GM19043 (cell line): ENCODE measurements at regions not wholly inside any gene's neighbourhood (a gene's known extent, or its start where the extent isn't known, plus 50 kb on each side); places are given as distances from the start of the nearest gene placed in this dataset.

Source experiments
- ATAC-seq: cut with Tn5 transposase; IDR thresholded peaks from one replicate; pipeline ENCODE4 v1.9.1; 2021; ENCODE audit warnings: low read depth; ENCODE audit not compliant: unreplicated experiment

- ATAC-seq, result no peak
These were observed 88.2 kb upstream of the CXCL12 start for GRCh38 chr10:44473146-44473545.

- no peak for ATAC-seq
These were observed 91.6 kb upstream of the CXCL12 start for GRCh38 chr10:44476409-44477045.

- ATAC-seq, result no peak
These were observed 92.1 kb upstream of the CXCL12 start for GRCh38 chr10:44477046-44477425.

GRCh38 chr10:44478040-44478439 lies 93.1 kb upstream of the CXCL12 start:
- ATAC-seq, result no peak

- no peak for ATAC-seq
These were observed 94.2 kb upstream of the CXCL12 start for GRCh38 chr10:44478876-44479705.

GRCh38 chr10:44492678-44493077 lies 107.8 kb upstream of the CXCL12 start:
- no peak for ATAC-seq

GRCh38 chr10:44498222-44498621 lies 113.3 kb upstream of the CXCL12 start:
- ATAC-seq, result no peak

GRCh38 chr10:44500451-44500850 lies 115.6 kb upstream of the CXCL12 start:
- no peak for ATAC-seq

- no peak for ATAC-seq
These were observed 121.5 kb upstream of the CXCL12 start for GRCh38 chr10:44506386-44506785.

GRCh38 chr10:44510379-44511115 lies 125.7 kb upstream of the CXCL12 start:
- ATAC-seq, result no peak

- no peak for ATAC-seq
These were observed 126.3 kb upstream of the CXCL12 start for GRCh38 chr10:44511166-44511565.

GRCh38 chr10:44511601-44512000 lies 126.7 kb upstream of the CXCL12 start:
- ATAC-seq, result no peak

- no peak for ATAC-seq
These were observed 127.6 kb upstream of the CXCL12 start for GRCh38 chr10:44512431-44513022.

GRCh38 chr10:44513591-44513990 lies 128.7 kb upstream of the CXCL12 start:
- no peak for ATAC-seq

- no peak for ATAC-seq
These were observed 132.0 kb upstream of the CXCL12 start for GRCh38 chr10:44516891-44517290.

- no peak for ATAC-seq
These were observed 132.7 kb upstream of the CXCL12 start for GRCh38 chr10:44517635-44518034.

- no peak for ATAC-seq
These were observed 134.5 kb upstream of the CXCL12 start for GRCh38 chr10:44519361-44519760.

- no peak for ATAC-seq
These were observed 135.8 kb upstream of the CXCL12 start for GRCh38 chr10:44520651-44521050.

GRCh38 chr10:44539178-44539577 lies 154.3 kb upstream of the CXCL12 start:
- no peak for ATAC-seq

- no peak for ATAC-seq
These were observed 167.8 kb upstream of the CXCL12 start for GRCh38 chr10:44552726-44553125.

GRCh38 chr10:44557596-44558191 lies 172.8 kb upstream of the CXCL12 start:
- no peak for ATAC-seq
